H9 (cell line): ENCODE measurements at regions not wholly inside any gene's neighbourhood (a gene's known extent, or its start where the extent isn't known, plus 50 kb on each side); places are given as distances from the start of the nearest gene placed in this dataset.

Experiments
- DNase-seq: peaks from one replicate; pipeline ENCODE4 v3.0.0-alpha.2; 2017
- H2AFZ ChIP-seq: one replicate; pipeline ENCODE4 v1.6.1; 2013; ENCODE audit warnings: mild to moderate bottlenecking, low read length, control low read depth, moderate library complexity
- H2AK5ac ChIP-seq: 2 replicates; pipeline ENCODE4 v1.6.1; 2013; ENCODE audit warnings: low read length, control low read depth, mixed read lengths; ENCODE audit not compliant: insufficient read length
- H2BK120ac ChIP-seq: one replicate; pipeline ENCODE4 v1.6.1; 2013; ENCODE audit warnings: low read depth, mild to moderate bottlenecking, low read length, control low read depth, inconsistent platforms; ENCODE audit not compliant: poor library complexity, severe bottlenecking
- H2BK12ac ChIP-seq: 2 replicates; pipeline ENCODE4 v1.6.1; 2013; ENCODE audit warnings: low read length, control low read depth, mixed read lengths, low read depth; ENCODE audit not compliant: insufficient read length
- H2BK15ac ChIP-seq: 2 replicates; pipeline ENCODE4 v1.6.1; 2013; ENCODE audit warnings: low read depth, low read length, control low read depth
- H2BK20ac ChIP-seq: one replicate; pipeline ENCODE4 v1.6.1; 2013; ENCODE audit warnings: low read depth, mild to moderate bottlenecking, low read length, control low read depth, inconsistent platforms; ENCODE audit not compliant: poor library complexity, severe bottlenecking
- H2BK5ac ChIP-seq: 2 replicates; pipeline ENCODE4 v1.6.1; 2013; ENCODE audit warnings: low read length, control low read depth, mixed read lengths; ENCODE audit not compliant: insufficient read length
- H3K14ac ChIP-seq: 2 replicates; pipeline ENCODE4 v1.6.1; 2013; ENCODE audit warnings: low read length, control low read depth; ENCODE audit not compliant: insufficient read depth
- H3K18ac ChIP-seq: 2 replicates; pipeline ENCODE4 v1.6.1; 2013; ENCODE audit warnings: low read depth, mild to moderate bottlenecking, mixed read lengths, low read length, control low read depth; ENCODE audit not compliant: insufficient read length
- H3K23ac ChIP-seq: 2 replicates; pipeline ENCODE4 v1.6.1; 2013; ENCODE audit warnings: low read length, control low read depth, mixed read lengths, low read depth; ENCODE audit not compliant: insufficient read length
- H3K23me2 ChIP-seq: 2 replicates; pipeline ENCODE4 v1.6.1; 2013; ENCODE audit warnings: low read depth, mild to moderate bottlenecking, mixed read lengths, low read length, control low read depth; ENCODE audit not compliant: insufficient read length, poor library complexity, severe bottlenecking
- H3K27ac ChIP-seq: 2 replicates; pipeline ENCODE4 v1.5.1; 2013; ENCODE audit warnings: low read length, control low read depth, mixed read lengths, low read depth; ENCODE audit not compliant: insufficient read length
- H3K27me3 ChIP-seq: 2 replicates; pipeline ENCODE4 v1.6.1; 2013; ENCODE audit warnings: low read length, control low read depth, inconsistent platforms; ENCODE audit not compliant: insufficient read depth
- H3K4ac ChIP-seq: 2 replicates; pipeline ENCODE4 v1.6.1; 2013; ENCODE audit warnings: low read depth, mild to moderate bottlenecking, control low read depth, inconsistent platforms, low read length, moderate library complexity
- H3K4me1 ChIP-seq: 2 replicates; pipeline ENCODE4 v1.6.1; 2013; ENCODE audit warnings: low read length, control low read depth, inconsistent platforms; ENCODE audit not compliant: insufficient read depth
- H3K4me2 ChIP-seq: 2 replicates; pipeline ENCODE4 v1.6.1; 2013; ENCODE audit warnings: low read length, control low read depth, mixed read lengths; ENCODE audit not compliant: insufficient read length, insufficient read depth
- H3K56ac ChIP-seq: 2 replicates; pipeline ENCODE4 v1.6.1; 2013; ENCODE audit warnings: low read depth, mild to moderate bottlenecking, mixed read lengths, low read length, control low read depth; ENCODE audit not compliant: insufficient read length
- H3K79me1 ChIP-seq: 2 replicates; pipeline ENCODE4 v1.6.1; 2013; ENCODE audit warnings: low read depth, mild to moderate bottlenecking, moderate library complexity, low read length, control low read depth, inconsistent platforms; ENCODE audit not compliant: insufficient read depth, poor library complexity, severe bottlenecking
- H3K79me2 ChIP-seq: 2 replicates; pipeline ENCODE4 v1.6.1; 2013; ENCODE audit warnings: low read length, control low read depth, inconsistent platforms; ENCODE audit not compliant: insufficient read depth
- H3K9ac ChIP-seq: 2 replicates; pipeline ENCODE4 v1.6.1; 2013; ENCODE audit warnings: low read length, control low read depth, mixed read lengths; ENCODE audit not compliant: insufficient read length; ENCODE audit errors: extremely low read depth
- H3K9me3 ChIP-seq: one replicate; pipeline ENCODE4 v1.6.1; 2013; ENCODE audit warnings: low read depth, low read length, inconsistent platforms; ENCODE audit not compliant: control insufficient read depth
- H3T11ph ChIP-seq: one replicate; pipeline ENCODE4 v1.6.1; 2013; ENCODE audit warnings: mild to moderate bottlenecking, low read length, control low read depth, inconsistent platforms
- H4K20me1 ChIP-seq: one replicate; pipeline ENCODE4 v1.6.1; 2013; ENCODE audit not compliant: control insufficient read depth, insufficient read length, insufficient read depth
- H4K5ac ChIP-seq: 2 replicates; pipeline ENCODE4 v1.6.1; 2013; ENCODE audit warnings: low read depth, mild to moderate bottlenecking, mixed read lengths, low read length, control low read depth; ENCODE audit not compliant: insufficient read length
- H4K8ac ChIP-seq: replicated peaks from 2 replicates; pipeline ENCODE4 v1.6.1; 2013; ENCODE audit warnings: low read length, control low read depth, mixed read lengths, low read depth; ENCODE audit not compliant: insufficient read length
- H4K91ac ChIP-seq: 2 replicates; pipeline ENCODE4 v1.6.1; 2013; ENCODE audit warnings: low read depth, mild to moderate bottlenecking, moderate library complexity, mixed read lengths, low read length, control low read depth; ENCODE audit not compliant: insufficient read length
- H3K27ac Mint-ChIP-seq, 3 experiments: 2 replicates in 2 of 3; 3 replicates in 1 of 3; pipeline ENCODE4 v1.8.0; 2020 to 2021; ENCODE audit warnings: mixed read lengths in 3 of 3, mild to moderate bottlenecking in 1 of 3, moderate library complexity in 1 of 3
- H3K27me3 Mint-ChIP-seq: 2 replicates; pipeline ENCODE4 v1.8.0; 2021; ENCODE audit warnings: low read depth, mild to moderate bottlenecking, moderate library complexity, mixed read lengths
- H3K36me3 Mint-ChIP-seq, 3 experiments: 2 replicates in 2 of 3; 3 replicates in 1 of 3; pipeline ENCODE4 v1.8.0; 2020 to 2021; ENCODE audit warnings: low read depth in 3 of 3, mixed read lengths in 3 of 3; ENCODE audit not compliant: insufficient read depth in 1 of 3
- H3K4me1 Mint-ChIP-seq, 2 experiments: 2 replicates each; pipeline ENCODE4 v1.8.0; 2020; ENCODE audit warnings: mixed read lengths in 2 of 2
- H3K4me3 Mint-ChIP-seq, 2 experiments: 2 replicates in 1 of 2; 3 replicates in 1 of 2; pipeline ENCODE4 v1.8.0; 2020 to 2021; ENCODE audit warnings: mild to moderate bottlenecking in 2 of 2, mixed read lengths in 2 of 2, moderate library complexity in 1 of 2
- H3K9me3 Mint-ChIP-seq, 2 experiments: 2 replicates in 1 of 2; 3 replicates in 1 of 2; pipeline ENCODE4 v1.8.0; 2020; ENCODE audit warnings: mild to moderate bottlenecking in 2 of 2, mixed read lengths in 2 of 2, moderate library complexity in 1 of 2
- CTCF ChIP-seq: fragments of 200-600 bp; sonication (generic); conservative IDR thresholded peaks from 3 replicates; pipeline ENCODE4 v1.8.0; 2021; ENCODE audit warnings: antibody characterized with exemption, mild to moderate bottlenecking
- WGBS: extraction: QIAGEN DNeasy Blood & Tissue Kit; methylation state at CpG from one replicate; pipeline ENCODE4 v1.1.7; 2013; ENCODE audit warnings: missing lambda C conversion rate, low lambda C conversion rate, mixed read lengths; ENCODE audit not compliant: insufficient read length; ENCODE audit errors: extremely low coverage; 5-methylcytosine and 5-hydroxymethylcytosine counted together

- Mint-ChIP-seq H3K27ac (no peak overlapping the region), H3K36me3 (no peaks in the 10 kb centered on the region), H3K27me3 (peaks cover 2% of the 10 kb centered on the region), H3K4me1 (peaks cover 6 to 10% of the 10 kb centered on the region in 2 experiments; a peak in 3 of 4 replicates), H3K9me3 (no peaks in the 10 kb centered on the region), H3K4me3 (no peak overlapping the region)
- no peak overlapping the region for H2AK5ac ChIP-seq
- H4K8ac ChIP-seq, result no peak overlapping the region
- no peak overlapping the region for H3K9ac ChIP-seq
- H3K27ac ChIP-seq, result no peak overlapping the region
- H2BK120ac ChIP-seq, result no peak overlapping the region
- no peak overlapping the region for H3K4me2 ChIP-seq
- H3K4me1 ChIP-seq, result no peaks in the 10 kb centered on the region
- no peak overlapping the region for H3K23ac ChIP-seq
- H4K20me1 ChIP-seq, result no peaks in the 10 kb centered on the region
- H4K91ac ChIP-seq, result no peak overlapping the region
- H3K18ac ChIP-seq, result no peak overlapping the region
- no peaks in the 10 kb centered on the region for H3K79me2 ChIP-seq
- no peak overlapping the region for H2BK12ac ChIP-seq
- no peak overlapping the region for H2AFZ ChIP-seq
- H4K5ac ChIP-seq, result no peak overlapping the region
- no peaks in the 10 kb centered on the region for H3K9me3 ChIP-seq
- no peak for DNase-seq
- no peak overlapping the region for H2BK5ac ChIP-seq
- no peaks in the 10 kb centered on the region for H3K27me3 ChIP-seq
- no peak overlapping the region for H2BK15ac ChIP-seq
- no peak overlapping the region for H3K14ac ChIP-seq
- H3K56ac ChIP-seq, result no peak overlapping the region
- no peak overlapping the region for H2BK20ac ChIP-seq
- WGBS, result no CpG with 5 or more reads among the region's 9 CpGs
- no peak overlapping the region for H3T11ph ChIP-seq
- no peaks in the 10 kb centered on the region for H3K79me1 ChIP-seq
- no peak for TF ChIP-seq CTCF
- H3K4ac ChIP-seq, result no peak overlapping the region
- no peaks in the 10 kb centered on the region for H3K23me2 ChIP-seq
These were observed 194.8 kb downstream of the ZFP36L2 start for GRCh38 chr2:43031471-43032212.
